ENCODE measurements at regions not wholly inside any gene's neighbourhood (a gene's known extent, or its start where the extent isn't known, plus 50 kb on each side); places are given as distances from the start of the nearest gene placed in this dataset.
A peak's percentile ranks its signal among the peaks of the same experiment; 100 is the strongest.

GRCh38 chr3:184440151-184440550, 60.3 kb downstream of the CHRD start:
- TF ChIP-seq CTCF (IDR thresholded peaks at IDR 0.05; ENCODE audit: control insufficient read depth, insufficient read depth, low read depth, low read length, missing control alignments): no peak
- H3K4me3 ChIP-seq (ENCODE audit: control insufficient read depth, low read depth, low read length): no peak overlapping the region
- DNase-seq (ENCODE audit: low read depth): no peak

GRCh38 chr3:184441202-184441900, 61.5 kb downstream of the CHRD start:
- no peak for TF ChIP-seq CTCF (IDR thresholded peaks at IDR 0.05; ENCODE audit: control insufficient read depth, insufficient read depth, low read depth, low read length, missing control alignments)
- no peak for DNase-seq (ENCODE audit: low read depth)
- no peak overlapping the region for H3K4me3 ChIP-seq (ENCODE audit: control insufficient read depth, low read depth, low read length)

- no peak overlapping the region for H3K4me3 ChIP-seq (ENCODE audit: control insufficient read depth, low read depth, low read length)
- TF ChIP-seq CTCF (IDR thresholded peaks at IDR 0.05; ENCODE audit: control insufficient read depth, insufficient read depth, low read depth, low read length, missing control alignments): no peak
- no peak for DNase-seq (ENCODE audit: low read depth)
Observed at GRCh38 chr3:184443364-184443763, 63.5 kb downstream of the CHRD start.

- H3K4me3 ChIP-seq (ENCODE audit: control insufficient read depth, low read depth, low read length): no peak overlapping the region
- no peak for TF ChIP-seq CTCF (IDR thresholded peaks at IDR 0.05; ENCODE audit: control insufficient read depth, insufficient read depth, low read depth, low read length, missing control alignments)
- DNase-seq (ENCODE audit: low read depth): no peak
Observed at GRCh38 chr3:184443831-184444230, 64.0 kb downstream of the CHRD start.

- TF ChIP-seq CTCF (IDR thresholded peaks at IDR 0.05; ENCODE audit: control insufficient read depth, insufficient read depth, low read depth, low read length, missing control alignments): no peak
- DNase-seq (ENCODE audit: low read depth): peak; percentile 55
- H3K4me3 ChIP-seq (ENCODE audit: control insufficient read depth, low read depth, low read length): no peak overlapping the region
Observed at GRCh38 chr3:184448321-184449160, 68.7 kb downstream of the CHRD start.

GRCh38 chr3:184449161-184449515, 69.3 kb downstream of the CHRD start:
- no peak for DNase-seq (ENCODE audit: low read depth)
- TF ChIP-seq CTCF (IDR thresholded peaks at IDR 0.05; ENCODE audit: control insufficient read depth, insufficient read depth, low read depth, low read length, missing control alignments): no peak
- H3K4me3 ChIP-seq (ENCODE audit: control insufficient read depth, low read depth, low read length): no peak overlapping the region

Data from AG09309 (cell line).